H1 (cell line): ENCODE measurements at regions not wholly inside any gene's neighbourhood (a gene's known extent, or its start where the extent isn't known, plus 50 kb on each side); places are given as distances from the start of the nearest gene placed in this dataset.

Experiments
- CTCF ChIA-PET: fragments of 300-600 bp; sonication (Branson Sonifier 250); formaldehyde crosslinking; loops from one replicate; lab custom pipeline; 2021; ENCODE audit not compliant: partially characterized antibody; lab: Charles Lee
- POLR2A ChIA-PET: fragments of 300-600 bp; sonication (Branson Sonifier 250); formaldehyde crosslinking; loops from one replicate; lab custom pipeline; 2021; ENCODE audit warnings: inconsistent platforms; ENCODE audit not compliant: partially characterized antibody; lab: Charles Lee
- DNase-seq, 2 experiments: peaks; one replicate each; pipeline versions ENCODE4 v3.0.0 to v3.0.0-alpha.2; 2010 to 2022; ENCODE audit warnings: low spot score in 2 of 2, low read depth in 1 of 2, mixed read lengths in 1 of 2
- FAIRE-seq: peaks from 2 replicates; lab custom pipeline; 2011; peaks lifted over from hg19 to GRCh38; lab: Jason Lieb, UNC
- H2AFZ ChIP-seq: 2 replicates; pipeline ENCODE4 v1.8.1; 2012; ENCODE audit warnings: low read length, inconsistent platforms
- H2AK5ac ChIP-seq: 2 replicates; pipeline ENCODE4 v1.6.1; 2013; ENCODE audit warnings: low read depth, low read length
- H2BK120ac ChIP-seq: replicated peaks from 2 replicates; pipeline ENCODE3; 2013; ENCODE audit warnings: low read depth, low read length, inconsistent platforms
- H2BK12ac ChIP-seq: 2 replicates; pipeline ENCODE4 v1.6.1; 2013; ENCODE audit warnings: low read depth, low read length
- H2BK15ac ChIP-seq: 2 replicates; pipeline ENCODE4 v1.6.1; 2013; ENCODE audit warnings: low read length
- H2BK20ac ChIP-seq: 2 replicates; pipeline ENCODE4 v1.6.1; 2013; ENCODE audit warnings: low read length
- H2BK5ac ChIP-seq: 2 replicates; pipeline ENCODE4 v1.6.1; 2013; ENCODE audit warnings: low read depth, low read length
- H3K14ac ChIP-seq: 2 replicates; pipeline ENCODE4 v1.6.1; 2013; ENCODE audit warnings: inconsistent platforms; ENCODE audit not compliant: insufficient read length
- H3K18ac ChIP-seq: 2 replicates; pipeline ENCODE4 v1.6.1; 2013; ENCODE audit warnings: low read length; ENCODE audit errors: extremely low read depth
- H3K23ac ChIP-seq: 2 replicates; pipeline ENCODE4 v1.6.1; 2013; ENCODE audit warnings: inconsistent platforms; ENCODE audit not compliant: insufficient read length
- H3K23me2 ChIP-seq: 2 replicates; pipeline ENCODE4 v1.6.1; 2013; ENCODE audit warnings: low read depth, low read length
- H3K27ac ChIP-seq: 2 replicates; pipeline ENCODE4 v1.6.1; 2011; ENCODE audit warnings: low read depth, low read length, inconsistent platforms
- H3K27me3 ChIP-seq, 4 experiments: replicated peaks in 1 of 4; 1 replicate in 1 of 4; 2 replicates in 3 of 4; pipeline versions ENCODE4 v1.6.1 to v1.8.1; 2011 to 2013; ENCODE audit warnings: low read length in 3 of 4, mild to moderate bottlenecking in 3 of 4, inconsistent platforms in 2 of 4, mixed read lengths in 2 of 4, moderate library complexity in 1 of 4; ENCODE audit not compliant: control insufficient read depth in 3 of 4, insufficient read depth in 3 of 4; ENCODE audit errors: extremely low read depth in 1 of 4
- H3K36me3 ChIP-seq, 4 experiments: 2 replicates each; pipeline versions ENCODE4 v1.6.1 to v1.8.1; 2011 to 2013; ENCODE audit warnings: mild to moderate bottlenecking in 4 of 4, low read length in 3 of 4, moderate library complexity in 2 of 4, control low read depth in 1 of 4, inconsistent platforms in 1 of 4; ENCODE audit not compliant: insufficient read depth in 4 of 4, control insufficient read depth in 2 of 4
- H3K4ac ChIP-seq: replicated peaks from 2 replicates; pipeline ENCODE3; 2013; ENCODE audit warnings: low read length, low read depth, mixed read lengths, inconsistent platforms; ENCODE audit not compliant: insufficient read length
- H3K4me1 ChIP-seq, 4 experiments: replicated peaks in 1 of 4; 1 replicate in 1 of 4; 2 replicates in 3 of 4; pipeline versions ENCODE4 v1.6.1 to v1.8.1; 2011 to 2013; ENCODE audit warnings: low read length in 3 of 4, inconsistent platforms in 2 of 4, mixed read lengths in 1 of 4; ENCODE audit not compliant: insufficient read depth in 4 of 4, control insufficient read depth in 3 of 4
- H3K4me2 ChIP-seq, 2 experiments: 2 replicates each; pipeline versions ENCODE4 v1.6.1 to v1.8.1; 2011 to 2013; ENCODE audit warnings: low read depth in 2 of 2, low read length in 2 of 2, control low read depth in 1 of 2, inconsistent platforms in 1 of 2, mild to moderate bottlenecking in 1 of 2; ENCODE audit not compliant: insufficient read depth in 1 of 2
- H3K4me3 ChIP-seq, 4 experiments: fragments of 200-600, 300-600 bp in 1 of 4; sonication (generic), shearing (Covaris generic), sonication (Bioruptor Twin) in 1 of 4; 2 replicates each; pipeline versions ENCODE4 v1.5.1 to v1.8.1; 2011 to 2016; ENCODE audit warnings: low read length in 4 of 4, low read depth in 3 of 4, control low read depth in 2 of 4, inconsistent platforms in 2 of 4, mild to moderate bottlenecking in 2 of 4, mixed read lengths in 1 of 4, moderate library complexity in 1 of 4; ENCODE audit not compliant: insufficient read depth in 2 of 4; ENCODE audit errors: extremely low read depth in 1 of 4
- H3K56ac ChIP-seq: replicated peaks from 2 replicates; pipeline ENCODE3; 2013; ENCODE audit warnings: low read depth, mild to moderate bottlenecking, mixed read lengths, low read length, inconsistent platforms; ENCODE audit not compliant: insufficient read length
- H3K79me1 ChIP-seq: 2 replicates; pipeline ENCODE4 v1.6.1; 2013; ENCODE audit warnings: low read depth, low read length, control low read depth
- H3K79me2 ChIP-seq, 2 experiments: 2 replicates each; pipeline versions ENCODE4 v1.6.1 to v1.8.1; 2012 to 2013; ENCODE audit warnings: low read length in 2 of 2, mild to moderate bottlenecking in 2 of 2, inconsistent platforms in 1 of 2; ENCODE audit not compliant: insufficient read depth in 2 of 2, control insufficient read depth in 1 of 2
- H3K9ac ChIP-seq, 4 experiments: replicated peaks in 1 of 4; 1 replicate in 1 of 4; 2 replicates in 3 of 4; pipeline versions ENCODE4 v1.6.1 to v1.8.1; 2011 to 2013; ENCODE audit warnings: low read depth in 3 of 4, low read length in 3 of 4, control low read depth in 2 of 4, mild to moderate bottlenecking in 2 of 4, moderate library complexity in 2 of 4, inconsistent platforms in 1 of 4; ENCODE audit errors: extremely low read depth in 1 of 4
- H3K9me3 ChIP-seq, 2 experiments: 2 replicates each; pipeline versions ENCODE4 v1.6.1 to v1.8.1; 2012 to 2013; ENCODE audit warnings: mild to moderate bottlenecking in 2 of 2, moderate library complexity in 2 of 2, control low read depth in 1 of 2, inconsistent platforms in 1 of 2, low read depth in 1 of 2, low read length in 1 of 2, mixed read lengths in 1 of 2; ENCODE audit not compliant: insufficient read depth in 2 of 2
- H4K20me1 ChIP-seq, 2 experiments: replicated peaks in 1 of 2; 2 replicates each; pipeline versions ENCODE3 to v1.8.1; 2011 to 2013; ENCODE audit warnings: inconsistent platforms in 2 of 2, low read length in 2 of 2, mild to moderate bottlenecking in 1 of 2; ENCODE audit not compliant: insufficient read depth in 2 of 2, control insufficient read depth in 1 of 2
- H4K5ac ChIP-seq: 2 replicates; pipeline ENCODE4 v1.6.1; 2013; ENCODE audit warnings: low read length, low read depth, mixed read lengths, inconsistent platforms; ENCODE audit not compliant: insufficient read length
- H4K8ac ChIP-seq: 2 replicates; pipeline ENCODE4 v1.8.0; 2013; ENCODE audit warnings: mild to moderate bottlenecking, moderate library complexity, low read length, inconsistent platforms; ENCODE audit not compliant: insufficient read depth; ENCODE audit errors: extremely low read depth
- H4K91ac ChIP-seq: replicated peaks from 2 replicates; pipeline ENCODE3; 2013; ENCODE audit warnings: low read length, mixed read lengths, inconsistent platforms; ENCODE audit not compliant: insufficient read length
- CBX8 ChIP-seq: fragments of 300-800, 300-1000 bp; sonication (generic); IDR thresholded peaks from 2 replicates; pipeline ENCODE4 v1.7.1; 2016; ENCODE audit warnings: low read depth, low read length, borderline replicate concordance
- KDM1A ChIP-seq: fragments of 200-600, 300-600 bp; sonication (generic); IDR thresholded peaks from 2 replicates; pipeline ENCODE4 v1.7.1; 2016; ENCODE audit warnings: mild to moderate bottlenecking, low read length, borderline replicate concordance
- WGBS, 2 experiments: shearing (Covaris generic) in 1 of 2; methylation state at CpG; one replicate each; pipeline versions ENCODE4 v1.1.6 to v1.1.7; 2013 to 2015; ENCODE audit warnings: low lambda C conversion rate in 2 of 2, mixed read lengths in 2 of 2, inconsistent platforms in 1 of 2, low coverage in 1 of 2, missing lambda C conversion rate in 1 of 2; ENCODE audit not compliant: insufficient replicate concordance in 2 of 2, insufficient coverage in 1 of 2, insufficient read length in 1 of 2; ENCODE audit errors: extremely low coverage in 1 of 2, missing lambda C conversion rate in 1 of 2; 5-methylcytosine and 5-hydroxymethylcytosine counted together

- 88% methylated on average over 6 of the region's 6 CpGs; no CpG with 5 or more reads in 1 of the 2 experiments for WGBS, 2 experiments
- H3K79me2 ChIP-seq, result no peaks in the 10 kb centered on the region
- H3K4me3 ChIP-seq, result no peak overlapping the region
- H3K27me3 ChIP-seq, result no peaks in the 10 kb centered on the region
- ChIA-PET CTCF (no interaction called here), POLR2A (no interaction called here)
- H3K79me1 ChIP-seq, result no peaks in the 10 kb centered on the region
- H4K20me1 ChIP-seq, result no peaks in the 10 kb centered on the region
- no peak overlapping the region for H2AK5ac ChIP-seq
- H3K4me2 ChIP-seq, result no peak overlapping the region
- no peak overlapping the region for H3K4ac ChIP-seq
- H2BK12ac ChIP-seq, result no peak overlapping the region
- no peak overlapping the region for H3K23ac ChIP-seq
- no peaks in the 10 kb centered on the region for H3K9me3 ChIP-seq
- H3K18ac ChIP-seq, result no peak overlapping the region
- H3K14ac ChIP-seq, result no peak overlapping the region
- no peak for DNase-seq
- no peaks in the 10 kb centered on the region for H3K36me3 ChIP-seq
- H2BK5ac ChIP-seq, result no peak overlapping the region
- no peak overlapping the region for H2BK15ac ChIP-seq
- H4K8ac ChIP-seq, result 0 out of 2 replicates have a peak overlapping the region, but pooled peaks have one; percentile 79
- FAIRE-seq, result no peak
- no peaks in the 10 kb centered on the region for H3K23me2 ChIP-seq
- H2BK120ac ChIP-seq, result no peak overlapping the region
- no peak overlapping the region for H2BK20ac ChIP-seq
- no peak overlapping the region for H3K56ac ChIP-seq
- no peak overlapping the region for H3K9ac ChIP-seq
- no peak overlapping the region for H3K27ac ChIP-seq
- peaks cover 0 to 5% (median 1%) of the 10 kb centered on the region in 4 experiments; a peak in 2 of 7 replicates for H3K4me1 ChIP-seq
- TF ChIP-seq KDM1A (peak; percentile 78), CBX8 (no peak)
- no peak overlapping the region for H2AFZ ChIP-seq
- H4K5ac ChIP-seq, result no peak overlapping the region
- no peak overlapping the region for H4K91ac ChIP-seq
These were observed 229.6 kb upstream of the ZNF217 start for GRCh38 chr20:53823121-53823764.
